Astrocyte (in vitro differentiated cells and primary cell): ENCODE measurements at regions not wholly inside any gene's neighbourhood (a gene's known extent, or its start where the extent isn't known, plus 50 kb on each side); places are given as distances from the start of the nearest gene placed in this dataset.
A peak's percentile ranks its signal among the peaks of the same experiment; 100 is the strongest.
"Not testable (repeated sequence)": the region's sequence is repeated elsewhere in the genome, so short reads cannot be mapped to it uniquely, and the experiment has no call there.

Experiments
- DNase-seq: peaks from one replicate; pipeline ENCODE4 v3.0.0-alpha.2; 2010; ENCODE audit warnings: low read depth
- FAIRE-seq: peaks from 2 replicates; lab custom pipeline; 2011; peaks lifted over from hg19 to GRCh38; lab: Jason Lieb, UNC
- H2AFZ ChIP-seq: 2 replicates; pipeline ENCODE4 v1.6.0; 2012; ENCODE audit warnings: low read depth, low read length, inconsistent platforms
- H3K27ac ChIP-seq: 2 replicates; pipeline ENCODE4 v1.5.1; 2011; ENCODE audit warnings: low read depth, low read length, inconsistent platforms
- H3K27me3 ChIP-seq: 2 replicates; pipeline ENCODE4 v1.6.0; 2011; ENCODE audit warnings: low read length, inconsistent platforms; ENCODE audit not compliant: insufficient read depth
- H3K36me3 ChIP-seq: 2 replicates; pipeline ENCODE4 v1.5.1; 2011; ENCODE audit warnings: low read length, inconsistent platforms; ENCODE audit not compliant: insufficient read depth
- H3K4me1 ChIP-seq: 2 replicates; pipeline ENCODE4 v1.5.1; 2011; ENCODE audit warnings: low read length, inconsistent platforms; ENCODE audit not compliant: insufficient read depth
- H3K4me2 ChIP-seq: 2 replicates; pipeline ENCODE4 v1.6.0; 2012; ENCODE audit warnings: low read length, inconsistent platforms
- H3K4me3 ChIP-seq: 2 replicates; pipeline ENCODE4 v1.5.1; 2011; ENCODE audit warnings: low read depth, mild to moderate bottlenecking, low read length, inconsistent platforms; ENCODE audit not compliant: insufficient read depth
- H3K79me2 ChIP-seq: 2 replicates; pipeline ENCODE4 v1.6.0; 2012; ENCODE audit warnings: mild to moderate bottlenecking, low read length, inconsistent platforms; ENCODE audit not compliant: insufficient read depth
- H3K9ac ChIP-seq: 2 replicates; pipeline ENCODE4 v1.6.0; 2012; ENCODE audit warnings: mild to moderate bottlenecking, low read length, inconsistent platforms
- H3K9me3 ChIP-seq: 2 replicates; pipeline ENCODE4 v1.5.1; 2012; ENCODE audit warnings: low read depth, mild to moderate bottlenecking, low read length, inconsistent platforms; ENCODE audit not compliant: insufficient read depth
- H4K20me1 ChIP-seq: 2 replicates; pipeline ENCODE4 v1.6.0; 2012; ENCODE audit warnings: low read length, inconsistent platforms; ENCODE audit not compliant: insufficient read depth
- H3K27ac Mint-ChIP-seq: one replicate; pipeline ENCODE4 v1.8.0; 2021; ENCODE audit warnings: mild to moderate bottlenecking, mixed read lengths; ENCODE audit not compliant: unreplicated experiment
- H3K27me3 Mint-ChIP-seq: one replicate; pipeline ENCODE4 v1.8.0; 2021; ENCODE audit warnings: low read depth, mixed read lengths; ENCODE audit not compliant: unreplicated experiment
- H3K36me3 Mint-ChIP-seq: one replicate; pipeline ENCODE4 v1.8.0; 2021; ENCODE audit warnings: low read depth, mixed read lengths; ENCODE audit not compliant: unreplicated experiment
- H3K4me1 Mint-ChIP-seq: one replicate; pipeline ENCODE4 v1.8.0; 2021; ENCODE audit warnings: low read depth, mixed read lengths; ENCODE audit not compliant: unreplicated experiment
- H3K4me3 Mint-ChIP-seq: one replicate; pipeline ENCODE4 v1.8.0; 2021; ENCODE audit warnings: mild to moderate bottlenecking, moderate library complexity, mixed read lengths; ENCODE audit not compliant: unreplicated experiment
- H3K9me3 Mint-ChIP-seq: one replicate; pipeline ENCODE4 v1.8.0; 2021; ENCODE audit warnings: mild to moderate bottlenecking, mixed read lengths; ENCODE audit not compliant: unreplicated experiment
- CTCF ChIP-seq: IDR thresholded peaks from 2 replicates; pipeline ENCODE4 v1.5.1; 2011; ENCODE audit warnings: low read depth, mild to moderate bottlenecking, inconsistent platforms, low read length, moderate library complexity; ENCODE audit not compliant: insufficient read depth
- EZH2 ChIP-seq: IDR thresholded peaks from 2 replicates; pipeline ENCODE4 v1.6.1; 2012; ENCODE audit warnings: mild to moderate bottlenecking, low read length, inconsistent platforms; ENCODE audit not compliant: insufficient read depth

- H3K9me3 ChIP-seq = no peaks in the 10 kb centered on the region
- H4K20me1 ChIP-seq = no peaks in the 10 kb centered on the region
- DNase-seq = peak; percentile 34
- Mint-ChIP-seq H3K36me3 (no peaks in the 10 kb centered on the region), H3K4me1 (peaks cover 11% of the 10 kb centered on the region), H3K4me3 (no peak overlapping the region), H3K27me3 (no peaks in the 10 kb centered on the region), H3K9me3 (peaks cover 4% of the 10 kb centered on the region), H3K27ac (peak overlapping the region; percentile 89)
- no peak for FAIRE-seq
- H2AFZ ChIP-seq = no peak overlapping the region
- H3K4me2 ChIP-seq = peak overlapping the region; percentile 67
- no peaks in the 10 kb centered on the region for H3K79me2 ChIP-seq
- no peaks in the 10 kb centered on the region for H3K27me3 ChIP-seq
- H3K9ac ChIP-seq = no peak overlapping the region
- H3K4me1 ChIP-seq = peaks cover 4% of the 10 kb centered on the region
- H3K36me3 ChIP-seq = no peaks in the 10 kb centered on the region
- H3K4me3 ChIP-seq = no peak overlapping the region
- H3K27ac ChIP-seq = no peak overlapping the region
- TF ChIP-seq EZH2 = no peak
- no peak for TF ChIP-seq CTCF
Observed at GRCh38 chr13:83450591-83450990, 431.7 kb downstream of the SLITRK1 start.

DNA sequence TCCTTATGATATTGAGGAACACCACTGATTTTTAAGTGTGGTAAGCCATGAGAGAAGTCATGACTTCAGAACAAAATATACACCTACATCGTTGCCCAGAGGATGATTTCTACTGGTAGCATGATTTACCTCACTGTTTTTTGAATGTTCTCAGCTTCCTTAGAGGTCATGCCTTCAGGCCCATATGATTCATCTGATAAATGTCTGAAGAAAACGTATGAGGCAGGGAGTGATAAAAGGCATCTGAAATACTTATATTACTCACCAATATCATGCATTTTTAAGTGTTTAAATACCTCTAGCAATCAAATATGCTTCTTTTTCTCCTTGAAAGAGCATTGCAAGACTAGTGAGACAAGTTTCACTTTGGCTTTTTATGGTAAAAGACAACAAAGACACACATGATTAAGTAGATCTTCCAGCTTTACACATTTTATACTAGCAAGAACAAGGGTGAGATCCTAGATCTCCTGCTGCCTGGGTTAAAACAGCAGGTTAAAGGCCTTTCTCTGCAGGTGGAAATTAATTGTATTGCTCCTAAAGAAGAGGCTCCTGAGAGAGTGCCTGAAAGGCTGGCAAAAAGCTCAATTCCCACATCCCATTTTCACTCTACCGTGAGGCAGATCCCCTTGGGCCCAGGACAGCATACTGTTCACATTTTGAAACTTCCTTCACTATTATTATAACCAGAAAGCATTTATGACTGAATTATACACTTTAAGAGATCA, 432.4 kb downstream of the SLITRK1 start:
- Histone ChIP-seq H3K36me3 (no peaks in the 10 kb centered on the region), H3K79me2 (no peaks in the 10 kb centered on the region), H4K20me1 (no peaks in the 10 kb centered on the region), H3K9me3 (no peaks in the 10 kb centered on the region), H3K9ac (no peak overlapping the region), H3K27me3 (no peaks in the 10 kb centered on the region), H2AFZ (no peak overlapping the region), H3K4me3 (peak overlapping the region; percentile 12), H3K27ac (peak overlapping the region; percentile 40), H3K4me1 (peaks cover 4% of the 10 kb centered on the region), H3K4me2 (peak overlapping the region; percentile 67)
- H3K36me3 Mint-ChIP-seq = no peaks in the 10 kb centered on the region
- DNase-seq (peak; percentile 84), FAIRE-seq (no peak)
- H3K27ac Mint-ChIP-seq = peak overlapping the region; percentile 35
- H3K4me3 Mint-ChIP-seq = no peak overlapping the region
- peaks cover 11% of the 10 kb centered on the region for H3K4me1 Mint-ChIP-seq
- peaks cover 4% of the 10 kb centered on the region for H3K9me3 Mint-ChIP-seq
- TF ChIP-seq CTCF = no peak
- no peak for TF ChIP-seq EZH2
- no peaks in the 10 kb centered on the region for H3K27me3 Mint-ChIP-seq

GRCh38 chr13:83440465-83440864, 441.8 kb downstream of the SLITRK1 start:
- H3K36me3 ChIP-seq = no peaks in the 10 kb centered on the region
- no peaks in the 10 kb centered on the region for H3K79me2 ChIP-seq
- H3K4me1 ChIP-seq = no peaks in the 10 kb centered on the region
- H3K4me3 Mint-ChIP-seq = no peak overlapping the region
- no peaks in the 10 kb centered on the region for H3K4me1 Mint-ChIP-seq
- H4K20me1 ChIP-seq = no peaks in the 10 kb centered on the region
- no peak overlapping the region for H3K9ac ChIP-seq
- H3K36me3 Mint-ChIP-seq = no peaks in the 10 kb centered on the region
- H3K27me3 Mint-ChIP-seq = no peaks in the 10 kb centered on the region
- no peak overlapping the region for H2AFZ ChIP-seq
- no peaks in the 10 kb centered on the region for H3K9me3 ChIP-seq
- no peak overlapping the region for H3K27ac Mint-ChIP-seq
- no peak overlapping the region for H3K4me2 ChIP-seq
- TF ChIP-seq EZH2 (no peak), CTCF (no peak)
- H3K27ac ChIP-seq = no peak overlapping the region
- no peaks in the 10 kb centered on the region for H3K27me3 ChIP-seq
- H3K9me3 Mint-ChIP-seq = no peaks in the 10 kb centered on the region
- no peak overlapping the region for H3K4me3 ChIP-seq
- DNase-seq (no peak), FAIRE-seq (no peak)

DNA sequence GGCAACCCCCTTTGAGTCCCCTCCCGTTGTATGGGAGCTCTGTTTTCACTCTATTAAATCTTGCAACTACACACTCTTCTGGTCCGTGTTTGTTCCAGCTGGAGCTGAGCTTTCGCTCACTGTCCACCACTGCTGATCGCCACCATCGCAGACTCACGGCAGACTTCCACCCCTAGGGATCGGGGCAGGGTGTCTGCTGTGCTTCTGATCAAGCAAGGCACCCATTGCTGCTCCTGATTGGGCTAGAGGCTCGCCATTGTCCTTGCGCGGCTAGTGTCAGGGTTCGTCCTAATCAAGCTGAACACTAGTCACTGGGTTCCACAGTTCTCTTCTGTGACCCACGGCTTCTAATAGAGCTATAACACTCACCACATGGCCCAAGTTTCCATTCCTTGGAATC, 442.8 kb downstream of the SLITRK1 start:
- not testable (repeated sequence) for H3K36me3 Mint-ChIP-seq, H3K4me1 Mint-ChIP-seq, H3K27me3 ChIP-seq, H3K79me2 ChIP-seq, H3K9me3 ChIP-seq, H3K4me2 ChIP-seq, H3K4me3 Mint-ChIP-seq, H3K27me3 Mint-ChIP-seq, H3K9ac ChIP-seq, H3K9me3 Mint-ChIP-seq, H3K27ac ChIP-seq, H3K4me3 ChIP-seq, DNase-seq, H2AFZ ChIP-seq, H3K27ac Mint-ChIP-seq, H3K36me3 ChIP-seq, H3K4me1 ChIP-seq, H4K20me1 ChIP-seq, FAIRE-seq
